GM23338 (cell line): ENCODE measurements at regions not wholly inside any gene's neighbourhood (a gene's known extent, or its start where the extent isn't known, plus 50 kb on each side); places are given as distances from the start of the nearest gene placed in this dataset.

ENCODE experiments used
- ATAC-seq: fragments of 200-7000 bp; cut with Tn5 transposase; 3 replicates; pipeline ENCODE4 v1.9.1; 2020
- DNase-seq: peaks from one replicate; pipeline ENCODE4 v3.0.0-alpha.2; 2015; ENCODE audit warnings: low spot score
- H2AFZ ChIP-seq: fragments of 200-600 bp; sonication (generic); 2 replicates; pipeline ENCODE4 v1.8.0; 2016; ENCODE audit warnings: antibody characterized with exemption, mild to moderate bottlenecking, moderate library complexity
- H3F3A ChIP-seq: fragments of 200-600 bp; sonication (generic); replicated peaks from 2 replicates; pipeline ENCODE4 v1.8.0; 2017; ENCODE audit warnings: antibody characterized with exemption, mixed run types, low read depth
- H3K27ac ChIP-seq: fragments of 200-600 bp; sonication (generic); 2 replicates; pipeline ENCODE4 v1.6.1; 2016; ENCODE audit warnings: low read depth
- H3K27me3 ChIP-seq: fragments of 200-600 bp; sonication (generic); 2 replicates; pipeline ENCODE4 v1.8.0; 2016; ENCODE audit warnings: mild to moderate bottlenecking, mixed run types, moderate library complexity; ENCODE audit not compliant: insufficient read depth
- H3K36me3 ChIP-seq: fragments of 200-600 bp; sonication (generic); 2 replicates; pipeline ENCODE4 v1.8.0; 2016; ENCODE audit warnings: mild to moderate bottlenecking; ENCODE audit not compliant: insufficient read depth
- H3K4me1 ChIP-seq: fragments of 200-600 bp; sonication (generic); 2 replicates; pipeline ENCODE4 v1.8.0; 2016; ENCODE audit warnings: mild to moderate bottlenecking, moderate library complexity; ENCODE audit not compliant: insufficient read depth
- H3K4me2 ChIP-seq: fragments of 200-600 bp; sonication (generic); 2 replicates; pipeline ENCODE4 v1.7.1; 2017; ENCODE audit warnings: mixed run types
- H3K4me3 ChIP-seq: fragments of 200-600 bp; sonication (generic); 2 replicates; pipeline ENCODE4 v1.6.1; 2016; ENCODE audit warnings: mixed run types
- H3K79me2 ChIP-seq: fragments of 200-600 bp; sonication (generic); replicated peaks from 2 replicates; pipeline ENCODE4 v1.8.0; 2017; ENCODE audit warnings: mild to moderate bottlenecking; ENCODE audit not compliant: insufficient read depth
- H3K9me2 ChIP-seq: fragments of 200-600 bp; sonication (generic); 2 replicates; pipeline ENCODE4 v1.8.0; 2017; ENCODE audit not compliant: insufficient read depth
- H4K20me1 ChIP-seq: fragments of 200-600 bp; sonication (generic); replicated peaks from 2 replicates; pipeline ENCODE4 v1.8.0; 2017; ENCODE audit warnings: mild to moderate bottlenecking; ENCODE audit not compliant: insufficient read depth
- H3K27ac Mint-ChIP-seq: 2 replicates; pipeline ENCODE4 v1.8.0; 2020; ENCODE audit warnings: inconsistent platforms, mild to moderate bottlenecking, moderate library complexity, mixed read lengths
- H3K27me3 Mint-ChIP-seq: 3 replicates; pipeline ENCODE4 v1.8.0; 2022; ENCODE audit warnings: low read depth, mild to moderate bottlenecking, moderate library complexity, mixed read lengths, inconsistent platforms; ENCODE audit not compliant: insufficient read depth, poor library complexity
- H3K36me3 Mint-ChIP-seq: 3 replicates; pipeline ENCODE4 v1.8.0; 2021; ENCODE audit warnings: low read depth, mild to moderate bottlenecking, inconsistent platforms, moderate library complexity, mixed read lengths
- H3K4me1 Mint-ChIP-seq: 3 replicates; pipeline ENCODE4 v1.8.0; 2020; ENCODE audit warnings: mild to moderate bottlenecking, inconsistent platforms, mixed read lengths
- H3K4me3 Mint-ChIP-seq: 3 replicates; pipeline ENCODE4 v1.8.0; 2021; ENCODE audit warnings: moderate library complexity, mild to moderate bottlenecking, inconsistent platforms, mixed read lengths
- H3K9me3 Mint-ChIP-seq: 3 replicates; pipeline ENCODE4 v1.8.0; 2020; ENCODE audit warnings: moderate library complexity, mild to moderate bottlenecking, inconsistent platforms, mixed read lengths
- CTCF ChIP-seq, 2 experiments: fragments of 200-600 bp in 1 of 2; sonication (generic) in 1 of 2; conservative IDR thresholded peaks; 2 replicates each; pipeline versions ENCODE4 v1.5.1 to v1.6.1; 2016 to 2017; ENCODE audit warnings: antibody characterized with exemption in 2 of 2, low read depth in 2 of 2, mild to moderate bottlenecking in 2 of 2, moderate library complexity in 1 of 2
- ETS1 ChIP-seq: IDR thresholded peaks from 2 replicates; pipeline ENCODE4 v1.6.1; 2016; ENCODE audit warnings: antibody characterized with exemption
- EZH2 ChIP-seq: fragments of 200-600 bp; sonication (generic); IDR thresholded peaks from one replicate; pipeline ENCODE4 v1.8.0; 2017; ENCODE audit warnings: antibody characterized with exemption, mild to moderate bottlenecking, low read depth; ENCODE audit not compliant: unreplicated experiment
- EZH2phosphoT487 ChIP-seq: fragments of 200-600 bp; sonication (generic); IDR thresholded peaks from one replicate; pipeline ENCODE4 v1.8.1; 2018; ENCODE audit warnings: antibody characterized with exemption; ENCODE audit not compliant: unreplicated experiment
- JUNB ChIP-seq: IDR thresholded peaks from one replicate; pipeline ENCODE4 v1.6.1; 2016; ENCODE audit warnings: antibody characterized with exemption; ENCODE audit not compliant: unreplicated experiment
- NANOG ChIP-seq: IDR thresholded peaks from 2 replicates; pipeline ENCODE4 v1.6.1; 2016; ENCODE audit warnings: antibody characterized with exemption, borderline replicate concordance
- POLR2AphosphoS5 ChIP-seq: IDR thresholded peaks from 2 replicates; pipeline ENCODE4 v1.6.1; 2016; ENCODE audit warnings: antibody characterized with exemption, low read depth
- REST ChIP-seq: IDR thresholded peaks from one replicate; pipeline ENCODE4 v1.6.1; 2018; ENCODE audit warnings: antibody characterized with exemption; ENCODE audit not compliant: unreplicated experiment
- STAT1 ChIP-seq: IDR thresholded peaks from one replicate; pipeline ENCODE4 v1.6.1; 2016; ENCODE audit warnings: antibody characterized with exemption; ENCODE audit not compliant: unreplicated experiment
- ZNF114 ChIP-seq: fragments of 250-450 bp; sonication (Bioruptor Pico); IDR thresholded peaks from 2 replicates; pipeline ENCODE4 v1.5.0; 2020; ENCODE audit warnings: mild to moderate bottlenecking, moderate library complexity
- ZNF331 ChIP-seq: fragments of 250-450 bp; sonication (Bioruptor Pico); IDR thresholded peaks from 2 replicates; pipeline ENCODE4 v1.5.0; 2020; ENCODE audit warnings: low read depth, mild to moderate bottlenecking, moderate library complexity
- ZNF462 ChIP-seq: fragments of 250-450 bp; sonication (Bioruptor Pico); IDR thresholded peaks from 2 replicates; pipeline ENCODE4 v1.5.0; 2020; ENCODE audit warnings: mild to moderate bottlenecking, moderate library complexity

GRCh38 chr6:154593122-154593521 is 82.6 kb upstream of the CNKSR3 start (continued):
- TF ChIP-seq STAT1 (no peak), ZNF331 (no peak), ZNF462 (CRISPR knock-in tag) (no peak), POLR2AphosphoS5 (no peak), NANOG (no peak), ZNF114 (CRISPR knock-in tag) (no peak), ETS1 (no peak)

- H3K27me3 Mint-ChIP-seq: peaks cover 2% of the 10 kb centered on the region
- H3K27ac ChIP-seq: no peak overlapping the region
- no peaks in the 10 kb centered on the region for H3K36me3 ChIP-seq
- no peaks in the 10 kb centered on the region for H3K9me3 Mint-ChIP-seq
- H3K4me1 ChIP-seq: peaks cover 14% of the 10 kb centered on the region
- H3K79me2 ChIP-seq: no peaks in the 10 kb centered on the region
- no peaks in the 10 kb centered on the region for H3K36me3 Mint-ChIP-seq
- ATAC-seq (no peak), DNase-seq (no peak)
- no peaks in the 10 kb centered on the region for H4K20me1 ChIP-seq
- no peak overlapping the region for H3K27ac Mint-ChIP-seq
- H2AFZ ChIP-seq: no peak overlapping the region
- no peak overlapping the region for H3K4me3 Mint-ChIP-seq
- H3K4me3 ChIP-seq: no peak overlapping the region
- no peak overlapping the region for H3K4me2 ChIP-seq
- no peaks in the 10 kb centered on the region for H3K9me2 ChIP-seq
- H3K27me3 ChIP-seq: no peaks in the 10 kb centered on the region
- peaks cover 23% of the 10 kb centered on the region for H3K4me1 Mint-ChIP-seq
- TF ChIP-seq POLR2AphosphoS5: no peak
- TF ChIP-seq EZH2: no peak
- no peak for TF ChIP-seq EZH2phosphoT487
- no peak for TF ChIP-seq JUNB
- TF ChIP-seq CTCF (conservative IDR thresholded peaks at IDR 0.05; ENCODE audit: low read depth in 2 of 2): no peak
- TF ChIP-seq STAT1: no peak
- TF ChIP-seq ZNF331: no peak
- no peak for TF ChIP-seq REST
- no peak for TF ChIP-seq ZNF114 (CRISPR knock-in tag)
- no peaks in the 10 kb centered on the region for H3F3A ChIP-seq
These were observed 84.2 kb upstream of the CNKSR3 start for GRCh38 chr6:154594496-154595198.
